WERI-Rb-1 (cell line): ENCODE measurements at regions not wholly inside any gene's neighbourhood (a gene's known extent, or its start where the extent isn't known, plus 50 kb on each side); places are given as distances from the start of the nearest gene placed in this dataset.

Experiments used
- DNase-seq: peaks from one replicate; pipeline ENCODE4 v3.0.0-alpha.2; 2020
- H3K27ac ChIP-seq: fragments of 250-450 bp; sonication (Bioruptor Pico); 2 replicates; pipeline ENCODE4 v1.5.1; 2020; ENCODE audit warnings: mild to moderate bottlenecking, moderate library complexity
- H3K27me3 ChIP-seq: fragments of 250-450 bp; sonication (Bioruptor Pico); 2 replicates; pipeline ENCODE4 v1.5.1; 2021; ENCODE audit warnings: mild to moderate bottlenecking, low read depth, moderate library complexity; ENCODE audit not compliant: insufficient read depth, severe bottlenecking
- H3K36me3 ChIP-seq: fragments of 250-450 bp; sonication (Bioruptor Pico); 2 replicates; pipeline ENCODE4 v1.5.1; 2020; ENCODE audit warnings: mild to moderate bottlenecking, moderate library complexity
- H3K4me3 ChIP-seq: 2 replicates; pipeline ENCODE4 v1.5.1; 2011; ENCODE audit warnings: low read depth, mild to moderate bottlenecking, control low read depth, low read length
- H3K9me3 ChIP-seq: fragments of 250-450 bp; sonication (Bioruptor Pico); 2 replicates; pipeline ENCODE4 v1.5.1; 2021; ENCODE audit warnings: mild to moderate bottlenecking, moderate library complexity; ENCODE audit not compliant: severe bottlenecking
- CTCF ChIP-seq: IDR thresholded peaks from 2 replicates; pipeline ENCODE4 v1.5.1; 2011; ENCODE audit warnings: low read depth, mild to moderate bottlenecking, control low read depth, inconsistent platforms, low read length

GRCh38 chr10:131638049-131638879 lies 262.5 kb upstream of the PPP2R2D start:
- no peaks in the 10 kb centered on the region for H3K27me3 ChIP-seq
- no peak overlapping the region for H3K27ac ChIP-seq
- no peaks in the 10 kb centered on the region for H3K36me3 ChIP-seq
- no peak for TF ChIP-seq CTCF
- H3K4me3 ChIP-seq, result no peak overlapping the region
- peaks cover 7% of the 10 kb centered on the region for H3K9me3 ChIP-seq
- no peak for DNase-seq

GRCh38 chr10:131638880-131639278 lies 261.9 kb upstream of the PPP2R2D start:
- no peak for TF ChIP-seq CTCF
- Histone ChIP-seq H3K9me3 (peaks cover 7% of the 10 kb centered on the region), H3K27me3 (no peaks in the 10 kb centered on the region), H3K36me3 (no peaks in the 10 kb centered on the region), H3K27ac (no peak overlapping the region), H3K4me3 (no peak overlapping the region)
- no peak for DNase-seq

- Histone ChIP-seq H3K4me3 (no peak overlapping the region), H3K27me3 (no peaks in the 10 kb centered on the region), H3K36me3 (no peaks in the 10 kb centered on the region), H3K9me3 (peaks cover 7% of the 10 kb centered on the region), H3K27ac (no peak overlapping the region)
- TF ChIP-seq CTCF, result no peak
- DNase-seq, result no peak
Observed at GRCh38 chr10:131640045-131640644, 260.7 kb upstream of the PPP2R2D start.

GRCh38 chr10:131641231-131641630 lies 259.6 kb upstream of the PPP2R2D start:
- Histone ChIP-seq H3K9me3 (peaks cover 7% of the 10 kb centered on the region), H3K4me3 (no peak overlapping the region), H3K36me3 (no peaks in the 10 kb centered on the region), H3K27ac (no peak overlapping the region), H3K27me3 (no peaks in the 10 kb centered on the region)
- DNase-seq, result no peak
- no peak for TF ChIP-seq CTCF

- H3K9me3 ChIP-seq, result peaks cover 7% of the 10 kb centered on the region
- DNase-seq, result no peak
- H3K27me3 ChIP-seq, result no peaks in the 10 kb centered on the region
- H3K4me3 ChIP-seq, result no peak overlapping the region
- no peaks in the 10 kb centered on the region for H3K36me3 ChIP-seq
- TF ChIP-seq CTCF, result no peak
- H3K27ac ChIP-seq, result no peak overlapping the region
Observed at GRCh38 chr10:131641898-131642297, 258.9 kb upstream of the PPP2R2D start.
